ENCODE measurements at regions not wholly inside any gene's neighbourhood (a gene's known extent, or its start where the extent isn't known, plus 50 kb on each side); places are given as distances from the start of the nearest gene placed in this dataset.

DNA sequence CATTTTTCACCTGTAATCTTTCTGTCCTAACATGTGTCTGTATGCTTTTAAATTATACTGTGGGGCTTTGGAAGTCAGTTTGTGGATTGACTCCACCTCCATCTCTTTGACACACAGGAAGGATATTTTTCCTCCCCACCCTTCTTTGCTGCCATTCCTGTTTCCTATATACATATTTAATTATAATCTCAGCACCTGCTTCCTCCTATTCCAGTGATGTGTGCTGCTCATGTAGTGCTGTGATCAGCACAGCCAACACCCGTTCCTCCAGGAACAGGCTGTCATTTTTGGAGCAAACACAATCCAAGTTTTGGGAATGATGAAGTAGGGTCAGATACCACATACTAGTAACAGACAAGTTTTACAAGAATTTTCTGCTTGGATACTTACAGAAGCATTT, 135.0 kb upstream of the PRPS1L1 start:
- Mint-ChIP-seq H3K27ac (ENCODE audit: unreplicated experiment) (no peak overlapping the region), H3K36me3 (ENCODE audit: unreplicated experiment) (no peaks in the 10 kb centered on the region), H3K4me1 (ENCODE audit: low read depth, unreplicated experiment) (peaks cover 5% of the 10 kb centered on the region), H3K4me3 (ENCODE audit: unreplicated experiment) (no peak overlapping the region), H3K27me3 (ENCODE audit: unreplicated experiment) (peaks cover 2% of the 10 kb centered on the region), H3K9me3 (ENCODE audit: unreplicated experiment) (no peaks in the 10 kb centered on the region)
- no peak for TF ChIP-seq CTCF (IDR thresholded peaks at IDR 0.05; ENCODE audit: partially characterized antibody, unreplicated experiment)
- no peak for DNase-seq

- no peak overlapping the region for H3K4me3 Mint-ChIP-seq (ENCODE audit: unreplicated experiment)
- H3K27me3 Mint-ChIP-seq (ENCODE audit: unreplicated experiment) = peaks cover 2% of the 10 kb centered on the region
- DNase-seq = no peak
- peaks cover 5% of the 10 kb centered on the region for H3K4me1 Mint-ChIP-seq (ENCODE audit: low read depth, unreplicated experiment)
- H3K9me3 Mint-ChIP-seq (ENCODE audit: unreplicated experiment) = no peaks in the 10 kb centered on the region
- H3K27ac Mint-ChIP-seq (ENCODE audit: unreplicated experiment) = no peak overlapping the region
- H3K36me3 Mint-ChIP-seq (ENCODE audit: unreplicated experiment) = no peaks in the 10 kb centered on the region
- TF ChIP-seq CTCF (IDR thresholded peaks at IDR 0.05; ENCODE audit: partially characterized antibody, unreplicated experiment) = no peak
Observed at GRCh38 chr7:18163091-18163490, 135.4 kb upstream of the PRPS1L1 start.

GRCh38 chr7:18165166-18165565, 137.5 kb upstream of the PRPS1L1 start:
- H3K4me3 Mint-ChIP-seq (ENCODE audit: unreplicated experiment) = no peak overlapping the region
- no peaks in the 10 kb centered on the region for H3K27me3 Mint-ChIP-seq (ENCODE audit: unreplicated experiment)
- no peaks in the 10 kb centered on the region for H3K36me3 Mint-ChIP-seq (ENCODE audit: unreplicated experiment)
- no peak overlapping the region for H3K27ac Mint-ChIP-seq (ENCODE audit: unreplicated experiment)
- H3K9me3 Mint-ChIP-seq (ENCODE audit: unreplicated experiment) = no peaks in the 10 kb centered on the region
- no peak for TF ChIP-seq CTCF (IDR thresholded peaks at IDR 0.05; ENCODE audit: partially characterized antibody, unreplicated experiment)
- H3K4me1 Mint-ChIP-seq (ENCODE audit: low read depth, unreplicated experiment) = peaks cover 5% of the 10 kb centered on the region
- DNase-seq = no peak

DNA sequence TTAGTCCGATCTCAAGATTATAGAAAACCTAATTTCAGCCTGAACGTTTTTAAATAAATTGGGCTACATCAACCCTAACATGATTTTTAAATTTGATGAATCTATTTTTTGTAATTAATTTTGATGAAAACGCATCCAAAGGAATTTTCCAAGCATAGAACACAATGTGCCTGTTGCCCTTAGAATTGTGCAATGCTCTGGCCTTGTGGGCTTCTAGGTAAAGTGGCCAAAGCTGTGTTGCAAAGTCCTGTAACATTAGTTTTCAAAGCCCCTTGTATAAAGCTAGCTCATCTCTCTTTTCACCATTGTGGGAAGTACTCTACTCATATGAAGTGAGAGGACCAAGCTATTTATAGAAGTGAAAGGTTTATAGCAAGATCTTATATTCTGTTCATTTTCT, 138.4 kb upstream of the PRPS1L1 start:
- Mint-ChIP-seq H3K36me3 (ENCODE audit: unreplicated experiment) (no peaks in the 10 kb centered on the region), H3K4me1 (ENCODE audit: low read depth, unreplicated experiment) (peaks cover 5% of the 10 kb centered on the region), H3K27ac (ENCODE audit: unreplicated experiment) (no peak overlapping the region), H3K9me3 (ENCODE audit: unreplicated experiment) (no peaks in the 10 kb centered on the region), H3K4me3 (ENCODE audit: unreplicated experiment) (no peak overlapping the region), H3K27me3 (ENCODE audit: unreplicated experiment) (no peaks in the 10 kb centered on the region)
- no peak for TF ChIP-seq CTCF (IDR thresholded peaks at IDR 0.05; ENCODE audit: partially characterized antibody, unreplicated experiment)
- DNase-seq = no peak

DNA sequence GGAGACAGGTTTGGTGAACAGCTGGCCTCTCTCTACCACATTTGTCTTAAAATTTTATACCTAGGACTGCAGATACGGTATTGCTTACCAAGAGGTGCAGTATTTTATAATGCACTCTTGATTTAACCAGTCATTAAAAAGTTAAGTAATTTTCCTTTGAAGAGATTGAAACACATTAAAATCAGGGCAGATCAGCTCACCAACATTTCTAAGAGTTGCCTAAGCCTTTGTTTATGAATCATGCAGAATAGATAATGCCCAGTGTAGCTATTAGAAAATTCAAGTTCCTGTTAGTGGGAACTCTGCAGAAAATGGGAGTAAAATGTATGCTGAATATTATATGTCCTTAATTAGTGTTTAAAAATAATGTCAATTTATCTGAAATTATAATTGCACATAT, 140.2 kb upstream of the PRPS1L1 start:
- H3K4me1 Mint-ChIP-seq (ENCODE audit: low read depth, unreplicated experiment) = peaks cover 5% of the 10 kb centered on the region
- H3K36me3 Mint-ChIP-seq (ENCODE audit: unreplicated experiment) = no peaks in the 10 kb centered on the region
- no peak overlapping the region for H3K4me3 Mint-ChIP-seq (ENCODE audit: unreplicated experiment)
- no peaks in the 10 kb centered on the region for H3K9me3 Mint-ChIP-seq (ENCODE audit: unreplicated experiment)
- H3K27ac Mint-ChIP-seq (ENCODE audit: unreplicated experiment) = no peak overlapping the region
- no peak for DNase-seq
- H3K27me3 Mint-ChIP-seq (ENCODE audit: unreplicated experiment) = no peaks in the 10 kb centered on the region
- TF ChIP-seq CTCF (IDR thresholded peaks at IDR 0.05; ENCODE audit: partially characterized antibody, unreplicated experiment) = no peak

Data from glutamatergic neuron (in vitro differentiated cells).